ENCODE measurements at regions not wholly inside any gene's neighbourhood (a gene's known extent, or its start where the extent isn't known, plus 50 kb on each side); places are given as distances from the start of the nearest gene placed in this dataset.
"Not testable (repeated sequence)": the region's sequence is repeated elsewhere in the genome, so short reads cannot be mapped to it uniquely, and the experiment has no call there.

GRCh38 chr3:169029674-169030285, 633.7 kb downstream of the MECOM start:
- no peak for FAIRE-seq

- no peak for FAIRE-seq
Measured at GRCh38 chr3:169028716-169029115, 634.8 kb downstream of the MECOM start.

DNA sequence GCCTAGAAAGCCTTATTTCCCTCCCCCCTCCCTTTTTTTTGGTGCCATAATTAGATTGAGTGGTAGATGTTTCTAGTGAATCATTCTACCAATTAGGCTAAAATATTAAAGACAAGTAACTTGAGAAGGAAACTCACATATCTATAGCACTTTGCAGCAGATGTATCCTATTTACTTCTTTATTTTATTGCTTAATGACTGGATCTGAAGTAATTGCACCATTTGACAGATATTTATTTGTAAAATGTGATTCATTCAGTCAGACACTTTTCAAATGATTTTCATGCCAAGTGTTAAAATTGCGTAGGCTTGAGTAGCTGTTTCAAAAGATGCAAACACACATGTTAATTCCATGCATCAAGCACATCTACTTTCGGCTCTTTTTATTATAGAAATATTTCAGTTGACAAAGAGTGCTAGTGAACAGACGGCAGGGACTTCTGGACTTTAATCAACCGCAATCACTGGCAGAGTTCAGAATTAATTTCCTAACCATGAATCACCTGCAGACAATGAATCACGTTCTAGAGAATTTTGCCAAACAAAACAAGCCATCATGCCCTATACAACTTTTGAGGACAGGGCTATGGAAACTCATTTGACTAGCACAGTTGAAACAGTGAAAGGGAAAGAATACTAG, 636.8 kb downstream of the MECOM start:
- FAIRE-seq: no peak

- FAIRE-seq: no peak
Measured at GRCh38 chr3:169022457-169022856, 641.1 kb downstream of the MECOM start.

DNA sequence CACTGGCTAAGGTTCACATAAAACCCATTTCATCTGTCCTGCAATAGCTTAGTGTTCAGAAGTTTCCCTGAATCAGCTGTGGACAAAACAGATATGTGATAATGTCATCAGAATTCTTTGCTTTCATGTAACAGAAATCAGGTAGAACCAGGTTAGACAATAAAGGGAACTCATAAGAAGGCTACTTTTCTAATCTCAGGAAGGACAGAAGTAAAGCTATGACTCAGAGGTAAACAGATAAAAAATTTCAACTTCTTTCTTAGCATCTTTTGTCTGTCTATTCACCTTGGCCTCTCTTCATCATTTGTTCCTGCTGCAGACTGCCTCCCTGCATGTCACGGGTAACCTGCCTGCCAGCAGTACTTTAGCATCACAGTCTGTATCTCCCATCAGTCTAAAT, 643.1 kb downstream of the MECOM start:
- no peak for FAIRE-seq

DNA sequence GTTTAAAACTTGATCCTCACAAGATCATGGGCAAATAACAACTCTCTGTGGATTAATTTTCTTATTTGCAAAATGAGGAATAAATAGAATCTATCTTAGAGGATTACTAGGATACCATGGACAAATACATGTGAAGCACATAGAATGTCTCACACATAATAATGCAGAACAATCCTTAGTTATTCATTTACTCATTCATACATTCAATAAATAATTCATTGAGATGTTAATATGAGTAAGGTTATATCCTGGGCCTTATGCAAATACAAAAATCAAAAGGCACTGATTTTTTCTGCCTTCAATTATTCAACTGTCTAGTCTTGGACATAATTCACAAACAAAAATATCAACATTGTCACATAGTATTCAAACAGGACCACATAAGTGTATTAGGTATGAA, 654.1 kb downstream of the MECOM start:
- no peak for FAIRE-seq

DNA sequence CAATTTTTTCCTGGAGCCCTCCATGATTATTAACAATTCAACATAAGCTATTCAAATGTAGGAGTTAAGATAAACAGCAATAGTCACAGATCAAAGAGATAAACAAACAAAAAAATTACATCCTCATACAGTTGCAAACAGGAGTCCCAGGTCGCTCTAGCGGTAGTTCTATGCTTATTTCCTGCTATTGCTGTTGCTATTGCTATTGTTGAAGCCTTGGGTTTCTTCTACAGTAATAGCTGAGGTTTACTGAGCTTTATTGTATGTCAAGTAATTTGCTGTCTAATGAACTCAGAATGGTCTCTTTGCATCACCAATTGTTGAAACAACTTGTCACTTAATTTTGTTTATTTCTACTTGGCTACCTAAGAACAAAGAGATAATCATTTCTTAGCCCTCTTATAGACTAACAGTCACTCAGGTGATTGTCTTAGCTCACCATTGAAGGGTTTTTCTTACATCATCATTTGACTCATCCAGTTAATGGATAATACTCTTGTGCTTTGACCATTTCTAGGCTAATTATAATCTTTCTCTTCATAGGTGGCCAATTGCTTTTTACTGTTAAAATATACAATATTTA, 654.6 kb downstream of the MECOM start:
- FAIRE-seq: no peak

GRCh38 chr3:169007145-169007544, 656.4 kb downstream of the MECOM start:
- FAIRE-seq: no peak

DNA sequence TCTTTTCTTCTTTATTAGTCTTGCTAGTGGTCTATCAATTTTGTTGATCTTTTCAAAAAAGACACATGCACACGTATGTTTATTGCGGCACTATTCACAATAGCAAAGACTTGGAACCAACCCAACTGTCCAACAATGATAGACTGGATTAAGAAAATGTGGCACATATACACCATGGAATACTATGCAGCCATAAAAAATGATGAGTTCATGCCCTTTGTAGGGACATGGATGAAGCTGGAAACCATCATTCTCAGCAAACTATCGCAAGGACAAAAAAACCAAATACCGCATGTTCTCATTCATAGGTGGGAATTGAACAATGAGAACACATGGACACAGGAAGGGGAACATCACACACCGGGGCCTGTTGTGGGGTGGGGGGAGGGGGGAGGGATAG, 657.1 kb downstream of the MECOM start:
- FAIRE-seq: not testable (repeated sequence)

DNA sequence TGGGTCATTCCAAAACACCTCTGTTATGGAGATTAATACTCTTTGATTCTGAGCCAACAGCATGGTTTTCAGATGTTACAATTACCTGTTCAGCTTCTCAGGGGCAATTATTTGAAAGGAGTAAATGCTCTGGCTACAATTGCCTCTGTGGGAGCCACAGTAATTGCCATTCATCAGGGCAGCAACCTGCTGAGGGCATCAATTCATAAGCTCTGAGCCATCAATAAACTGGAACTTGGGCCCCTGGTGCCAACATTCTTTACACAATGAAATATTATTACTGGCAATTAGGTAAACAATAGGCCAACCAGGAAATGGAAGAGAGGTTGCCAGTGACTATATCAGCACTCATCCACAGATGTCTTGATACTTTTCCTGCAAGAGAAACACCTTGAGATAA, 660.8 kb downstream of the MECOM start:
- FAIRE-seq: no peak

- FAIRE-seq: no peak
Measured at GRCh38 chr3:168998792-168999191, 664.7 kb downstream of the MECOM start.

DNA sequence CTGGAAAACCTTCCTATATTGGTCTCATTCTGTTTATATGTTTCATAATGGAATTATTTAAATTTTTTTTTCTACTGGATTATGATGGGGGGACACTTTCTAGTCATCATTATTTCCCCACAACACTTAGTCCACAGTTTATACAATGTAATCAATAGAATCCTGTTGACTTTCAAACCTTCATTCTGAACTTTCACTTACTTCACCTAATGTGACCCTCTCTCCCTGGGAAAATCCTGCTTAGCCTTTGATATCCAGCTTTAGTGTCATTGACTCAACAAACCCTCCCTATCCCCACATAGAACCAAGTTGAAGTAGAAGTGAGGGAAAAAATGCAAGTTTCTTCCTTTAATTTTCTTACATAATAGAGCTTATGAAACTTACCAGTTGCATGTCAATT, 666.0 kb downstream of the MECOM start:
- FAIRE-seq: no peak

DNA sequence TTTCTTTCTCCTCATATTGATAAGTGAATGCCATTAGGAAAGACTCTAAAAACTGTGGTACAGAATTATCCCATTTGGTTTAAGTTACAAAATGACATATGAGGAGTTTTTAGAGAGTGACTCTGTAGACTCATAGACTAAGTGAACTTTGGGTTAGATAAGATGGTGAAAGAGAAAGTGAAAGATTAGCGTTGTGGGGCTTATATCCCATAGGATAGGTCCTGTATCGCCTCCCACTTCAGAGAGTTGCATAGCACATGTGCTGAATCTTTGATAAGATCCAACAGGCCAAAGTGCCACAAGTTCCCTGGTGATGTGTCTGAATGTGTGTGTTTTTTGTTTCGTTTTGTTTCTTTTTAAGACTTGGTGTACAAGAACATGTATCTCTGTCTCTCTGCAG, 666.9 kb downstream of the MECOM start:
- FAIRE-seq: no peak

- FAIRE-seq: no peak
Measured at GRCh38 chr3:168995129-168995528, 668.4 kb downstream of the MECOM start.

GRCh38 chr3:168991803-168992202, 671.7 kb downstream of the MECOM start:
- no peak for FAIRE-seq

DNA sequence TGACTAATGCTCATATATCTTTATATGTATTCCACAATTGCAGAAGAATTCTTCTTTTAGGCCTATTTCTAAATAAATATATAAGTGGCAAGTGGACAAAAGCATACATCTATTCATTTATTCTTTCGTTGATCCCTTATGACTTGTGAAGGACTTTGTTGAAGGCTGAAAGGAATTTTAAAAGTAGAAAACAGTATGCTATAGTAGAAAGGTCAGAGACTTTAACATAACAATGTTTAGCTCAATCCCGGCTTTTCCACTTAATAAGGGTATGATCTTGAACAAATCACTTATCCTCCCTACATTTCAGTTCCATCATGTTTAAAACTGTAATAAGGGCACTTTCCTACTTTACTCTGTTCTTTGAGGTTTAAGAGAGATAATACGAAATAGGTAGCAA, 672.9 kb downstream of the MECOM start:
- no peak for FAIRE-seq

DNA sequence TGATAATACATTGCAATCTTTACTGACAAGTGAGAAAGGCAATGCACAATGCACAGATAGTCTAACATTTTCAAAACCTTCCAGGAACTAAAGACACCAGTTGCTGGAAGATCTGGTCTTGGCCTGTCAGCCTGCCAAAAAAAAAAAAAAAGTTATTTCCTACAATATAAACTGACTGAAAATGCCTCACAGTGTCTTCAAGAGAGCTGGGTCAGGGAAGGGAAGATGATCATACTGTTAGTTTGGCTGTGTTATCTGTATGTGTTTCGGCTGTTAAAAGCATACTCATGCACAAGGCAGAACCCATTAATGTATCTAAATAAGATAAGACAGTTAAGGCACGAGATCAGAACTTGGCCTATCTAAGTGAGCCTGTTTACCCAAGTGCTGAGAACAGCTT, 673.4 kb downstream of the MECOM start:
- no peak for FAIRE-seq

- no peak for FAIRE-seq
Measured at GRCh38 chr3:168989396-168989795, 674.1 kb downstream of the MECOM start.

DNA sequence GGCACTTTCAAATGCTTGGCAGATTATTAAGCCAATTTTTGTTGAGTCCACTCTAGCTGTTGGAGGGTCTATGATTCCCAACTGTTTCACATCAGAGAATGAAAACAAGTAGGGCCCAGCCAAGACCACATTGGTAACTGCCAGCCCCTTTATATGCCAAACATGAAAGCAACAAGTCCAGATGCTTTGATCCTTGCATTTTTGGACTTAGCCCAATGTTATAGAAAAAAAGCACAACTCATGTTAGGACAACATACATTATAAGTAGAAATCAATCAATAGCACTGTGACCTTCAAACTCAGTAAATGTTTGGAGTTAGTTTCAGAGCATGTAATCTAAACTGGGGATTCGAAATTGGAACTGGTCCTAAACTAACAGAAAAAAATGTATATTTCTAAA, 674.7 kb downstream of the MECOM start:
- FAIRE-seq: no peak

DNA sequence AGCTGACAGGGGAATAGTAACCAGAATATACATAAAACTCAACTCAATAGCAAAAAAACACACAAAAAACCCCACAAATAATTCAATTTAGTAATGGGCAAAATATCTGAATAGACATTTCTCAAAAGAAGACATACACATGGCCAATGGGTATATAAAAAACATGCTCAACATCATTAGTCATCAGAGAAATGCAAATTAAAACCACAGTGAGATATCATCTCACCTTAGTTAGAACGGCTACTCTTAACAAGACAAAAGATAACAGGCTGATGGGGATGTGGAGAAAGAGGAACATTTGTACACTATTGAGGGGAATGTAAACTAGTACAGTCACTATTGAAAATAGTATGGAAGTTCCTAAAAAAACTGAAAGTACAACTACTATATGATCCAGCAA, 678.6 kb downstream of the MECOM start:
- no peak for FAIRE-seq

DNA sequence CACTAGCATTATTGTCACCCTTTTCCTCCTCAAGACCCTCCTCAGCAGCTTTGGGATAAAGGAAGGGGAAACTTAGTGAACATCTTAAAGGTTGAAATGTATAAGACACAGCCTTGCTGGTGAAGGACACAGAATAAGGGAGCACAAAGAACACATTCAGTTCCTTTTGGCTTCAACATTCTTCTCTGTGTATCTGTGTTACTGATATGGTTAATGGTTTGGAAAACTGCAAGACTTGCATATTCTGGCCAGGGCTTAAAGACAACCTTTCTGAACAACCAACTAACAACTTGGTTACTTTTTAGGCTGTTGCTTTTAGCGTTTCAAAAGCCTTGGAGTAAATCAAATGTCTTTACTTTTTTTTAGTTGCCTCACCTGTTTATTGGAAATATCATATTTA, 680.5 kb downstream of the MECOM start:
- no peak for FAIRE-seq

GRCh38 chr3:168981396-168981795, 682.1 kb downstream of the MECOM start:
- FAIRE-seq: no peak

DNA sequence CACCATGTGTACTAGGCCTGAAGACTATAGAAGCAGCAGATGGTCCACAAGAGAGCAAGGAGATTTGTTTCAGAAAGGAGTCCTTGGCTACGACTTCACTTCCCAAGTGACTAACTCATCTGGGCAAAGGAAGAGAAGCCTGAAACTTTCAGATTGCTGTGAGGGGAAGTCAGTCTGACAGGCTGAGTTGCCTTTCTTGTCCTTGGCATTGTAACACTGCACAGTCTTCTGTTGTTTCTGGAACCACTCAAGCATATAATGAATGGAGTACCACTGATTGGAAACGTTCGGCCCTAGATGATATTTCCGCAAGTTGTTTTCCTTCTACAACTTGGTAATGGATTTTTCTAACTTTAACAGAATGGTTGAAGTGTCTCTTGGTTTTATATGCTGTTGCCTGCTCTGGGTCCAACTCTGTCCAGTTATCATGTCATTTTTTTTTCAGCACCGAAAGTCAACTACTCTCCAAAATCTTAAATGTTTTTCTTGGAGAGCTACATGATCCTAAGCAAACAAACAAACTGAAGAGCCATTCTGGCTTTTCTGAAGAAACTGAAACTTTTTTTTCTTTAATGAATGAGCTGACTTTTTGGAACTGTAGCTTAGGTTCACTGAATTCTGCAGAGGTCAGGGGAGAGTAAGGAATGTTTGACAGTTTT, 685.7 kb downstream of the MECOM start:
- FAIRE-seq: no peak

DNA sequence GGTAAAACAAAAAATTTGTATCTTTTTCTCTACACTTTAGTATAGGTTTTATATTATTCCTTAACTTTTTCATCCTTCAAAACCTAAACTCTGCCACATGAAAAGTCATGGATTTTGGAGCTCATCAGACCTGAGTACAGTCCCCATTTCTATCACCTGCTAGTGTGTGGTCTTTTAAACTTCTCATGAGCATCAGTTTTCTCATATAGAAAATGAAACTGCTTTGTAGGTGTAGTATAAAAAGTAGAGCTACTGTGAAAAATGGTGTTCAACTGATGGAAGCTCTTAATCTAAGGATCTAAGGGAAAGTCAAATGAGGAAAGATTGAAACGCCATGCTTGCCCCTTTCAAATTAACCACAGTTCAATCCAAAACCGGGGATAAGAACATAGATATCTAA, 686.5 kb downstream of the MECOM start:
- no peak for FAIRE-seq

All from A204.1 (cell line).